Endothelial cell (in vitro differentiated cells): ENCODE measurements at regions not wholly inside any gene's neighbourhood (a gene's known extent, or its start where the extent isn't known, plus 50 kb on each side); places are given as distances from the start of the nearest gene placed in this dataset.
"Not testable (repeated sequence)": the region's sequence is repeated elsewhere in the genome, so short reads cannot be mapped to it uniquely, and the experiment has no call there.

Experiments
- DNase-seq: peaks from one replicate; pipeline ENCODE4 v3.0.0; 2021; ENCODE audit warnings: low spot score
- H3K27ac Mint-ChIP-seq: one replicate; pipeline ENCODE4 v1.8.0; 2021; ENCODE audit warnings: mixed read lengths, inconsistent platforms; ENCODE audit not compliant: unreplicated experiment
- H3K27me3 Mint-ChIP-seq: one replicate; pipeline ENCODE4 v1.8.0; 2021; ENCODE audit warnings: mild to moderate bottlenecking, moderate library complexity, mixed read lengths, inconsistent platforms; ENCODE audit not compliant: unreplicated experiment
- H3K36me3 Mint-ChIP-seq: one replicate; pipeline ENCODE4 v1.8.0; 2021; ENCODE audit warnings: mild to moderate bottlenecking, low read depth, mixed read lengths, inconsistent platforms; ENCODE audit not compliant: unreplicated experiment
- H3K4me1 Mint-ChIP-seq: one replicate; pipeline ENCODE4 v1.8.0; 2021; ENCODE audit warnings: mild to moderate bottlenecking, mixed read lengths, inconsistent platforms; ENCODE audit not compliant: unreplicated experiment
- H3K4me3 Mint-ChIP-seq: one replicate; pipeline ENCODE4 v1.8.0; 2021; ENCODE audit warnings: mild to moderate bottlenecking, mixed read lengths, inconsistent platforms; ENCODE audit not compliant: unreplicated experiment
- H3K9me3 Mint-ChIP-seq: one replicate; pipeline ENCODE4 v1.8.0; 2021; ENCODE audit warnings: mixed read lengths, inconsistent platforms; ENCODE audit not compliant: unreplicated experiment
- CTCF ChIP-seq: fragments of 200-600 bp; sonication (generic); IDR thresholded peaks from one replicate; pipeline ENCODE4 v1.5.0; 2021; ENCODE audit warnings: antibody characterized with exemption; ENCODE audit not compliant: unreplicated experiment

- no peaks in the 10 kb centered on the region for H3K27me3 Mint-ChIP-seq
- H3K27ac Mint-ChIP-seq: no peak overlapping the region
- no peak for DNase-seq
- no peak for TF ChIP-seq CTCF
- no peak overlapping the region for H3K4me3 Mint-ChIP-seq
- H3K9me3 Mint-ChIP-seq: no peaks in the 10 kb centered on the region
- no peaks in the 10 kb centered on the region for H3K4me1 Mint-ChIP-seq
- no peaks in the 10 kb centered on the region for H3K36me3 Mint-ChIP-seq
Measured at GRCh38 chr5:101288633-101289032, 385.6 kb upstream of the ST8SIA4 start.

- Mint-ChIP-seq H3K4me3 (no peak overlapping the region), H3K36me3 (no peaks in the 10 kb centered on the region), H3K27me3 (no peaks in the 10 kb centered on the region), H3K27ac (no peak overlapping the region), H3K4me1 (peaks cover 11% of the 10 kb centered on the region), H3K9me3 (no peaks in the 10 kb centered on the region)
- no peak for TF ChIP-seq CTCF
- DNase-seq: no peak
Measured at GRCh38 chr5:101284736-101285375, 381.8 kb upstream of the ST8SIA4 start.

GRCh38 chr5:101283938-101284337 is 380.9 kb upstream of the ST8SIA4 start:
- Mint-ChIP-seq H3K27ac (peak overlapping the region; percentile 61), H3K4me1 (peaks cover 13% of the 10 kb centered on the region)
- H3K36me3 Mint-ChIP-seq, H3K9me3 Mint-ChIP-seq, H3K27me3 Mint-ChIP-seq, H3K4me3 Mint-ChIP-seq, DNase-seq: not testable (repeated sequence)

- Mint-ChIP-seq H3K4me3 (no peak overlapping the region), H3K4me1 (peaks cover 18% of the 10 kb centered on the region), H3K36me3 (no peaks in the 10 kb centered on the region), H3K27ac (no peak overlapping the region), H3K9me3 (no peaks in the 10 kb centered on the region), H3K27me3 (no peaks in the 10 kb centered on the region)
- DNase-seq: no peak
- no peak for TF ChIP-seq CTCF
Measured at GRCh38 chr5:101278917-101279316, 375.8 kb upstream of the ST8SIA4 start.

- Mint-ChIP-seq H3K36me3 (no peaks in the 10 kb centered on the region), H3K4me1 (peaks cover 18% of the 10 kb centered on the region), H3K4me3 (no peak overlapping the region), H3K27me3 (no peaks in the 10 kb centered on the region), H3K9me3 (no peaks in the 10 kb centered on the region), H3K27ac (no peak overlapping the region)
- TF ChIP-seq CTCF: no peak
- DNase-seq: no peak
Measured at GRCh38 chr5:101278011-101278687, 375.1 kb upstream of the ST8SIA4 start.
